ENCODE measurements at regions not wholly inside any gene's neighbourhood (a gene's known extent, or its start where the extent isn't known, plus 50 kb on each side); places are given as distances from the start of the nearest gene placed in this dataset.

DNA sequence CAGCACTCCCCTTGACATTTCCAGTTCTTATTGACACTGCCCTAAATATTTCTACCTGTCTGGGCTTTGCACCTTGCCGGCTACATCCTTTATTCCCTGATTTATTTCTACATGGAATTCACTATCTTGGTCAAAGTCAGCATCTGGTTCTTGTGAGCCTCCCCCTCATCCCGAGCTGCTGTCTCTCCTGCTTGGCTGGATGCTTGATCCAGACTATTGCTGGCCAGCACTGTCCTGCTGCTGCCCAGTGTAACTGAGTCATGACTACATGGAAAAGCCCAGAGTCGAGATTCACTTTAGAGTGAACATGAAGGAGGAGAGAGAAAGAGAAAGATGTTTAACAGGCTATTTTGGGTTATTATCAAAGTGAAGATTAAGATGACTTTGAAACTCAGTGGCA lies 142.2 kb downstream of the OPN5 start:
- no peak for DNase-seq

DNA sequence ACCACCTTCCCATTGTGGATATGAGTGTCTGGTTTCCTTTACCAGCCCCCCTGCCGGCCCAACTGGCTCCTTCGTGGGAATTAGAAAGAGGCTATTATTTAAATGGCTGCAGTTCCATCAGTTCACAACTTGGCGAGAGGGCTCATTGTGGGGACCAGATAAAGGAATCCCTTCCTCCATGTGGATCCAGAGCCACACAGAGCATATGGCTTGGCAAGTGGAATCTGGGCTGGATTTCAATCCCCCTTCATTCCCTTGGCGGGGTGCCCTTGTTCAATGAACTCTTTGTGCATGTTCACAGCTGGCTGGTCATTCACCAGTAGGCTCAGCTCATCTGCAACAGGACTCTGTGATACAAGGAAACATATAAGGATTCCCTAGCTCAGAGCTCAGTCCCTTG lies 140.6 kb downstream of the OPN5 start:
- no peak for DNase-seq

DNA sequence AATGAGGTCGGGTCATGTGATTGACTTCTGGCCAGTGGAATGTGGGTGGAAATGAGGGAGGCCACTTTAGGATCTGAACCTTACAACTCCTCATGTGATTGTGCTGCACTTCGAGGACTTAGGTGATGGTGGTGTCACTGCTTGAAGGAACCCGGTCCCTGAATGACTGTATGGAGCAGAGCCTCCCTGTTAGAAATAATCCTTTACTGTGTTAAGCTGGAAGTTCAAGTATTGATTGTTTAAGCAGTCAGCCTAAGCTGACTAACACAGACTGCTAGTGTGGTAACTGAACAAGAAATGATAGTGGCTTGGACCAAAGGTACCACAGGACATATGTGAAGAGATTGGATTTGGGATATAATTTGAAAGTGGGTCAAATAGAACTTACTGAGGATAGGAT lies 138.0 kb downstream of the OPN5 start:
- DNase-seq, result no peak

- no peak for DNase-seq
Measured at GRCh38 chr6:47917811-47918210, 136.0 kb downstream of the OPN5 start.

GRCh38 chr6:47917202-47917601 lies 135.4 kb downstream of the OPN5 start:
- no peak for DNase-seq

DNA sequence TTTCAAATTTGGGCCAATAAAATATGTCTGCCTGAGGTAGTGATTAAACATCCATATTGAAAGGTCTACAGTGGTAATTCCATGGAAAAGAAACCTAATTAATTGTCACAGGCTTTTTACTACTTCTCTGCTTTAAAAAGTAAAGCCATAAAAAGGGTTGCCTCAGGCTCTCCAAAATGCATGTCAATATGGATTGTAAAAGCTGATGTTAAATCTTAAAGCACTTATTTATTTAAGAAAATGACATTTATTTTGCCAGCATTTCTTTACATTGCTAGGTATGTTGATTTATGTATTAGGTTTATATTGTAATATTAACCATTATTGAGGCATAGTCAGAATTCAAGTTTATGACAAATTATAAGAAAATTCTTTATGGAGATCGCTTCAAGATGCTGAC lies 133.2 kb downstream of the OPN5 start:
- no peak for DNase-seq

GRCh38 chr6:47908271-47908670 lies 126.4 kb downstream of the OPN5 start:
- DNase-seq, result no peak

- DNase-seq, result no peak
Measured at GRCh38 chr6:47905717-47906116, 123.9 kb downstream of the OPN5 start.

DNA sequence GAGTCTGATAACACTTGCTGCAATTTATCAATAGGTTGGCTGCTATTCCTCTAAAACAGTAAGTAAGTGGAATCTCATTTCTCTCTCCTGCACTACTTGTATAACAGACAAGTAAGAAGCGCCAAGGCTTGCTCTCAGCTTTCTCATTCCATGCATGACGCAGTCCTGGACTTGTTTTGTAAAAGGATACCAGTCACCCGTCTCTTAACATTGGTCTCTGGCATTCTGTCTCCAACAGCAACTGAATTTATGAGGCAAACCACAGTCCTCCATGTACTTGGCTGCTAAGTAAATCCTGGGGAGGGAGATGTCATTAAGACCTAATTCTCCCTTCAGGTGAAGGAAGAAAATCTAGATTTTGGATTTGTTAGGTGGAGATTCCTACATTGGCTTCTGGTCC lies 115.4 kb downstream of the OPN5 start:
- no peak for DNase-seq

- no peak for DNase-seq
Measured at GRCh38 chr6:47890326-47890875, 108.6 kb downstream of the OPN5 start.

DNA sequence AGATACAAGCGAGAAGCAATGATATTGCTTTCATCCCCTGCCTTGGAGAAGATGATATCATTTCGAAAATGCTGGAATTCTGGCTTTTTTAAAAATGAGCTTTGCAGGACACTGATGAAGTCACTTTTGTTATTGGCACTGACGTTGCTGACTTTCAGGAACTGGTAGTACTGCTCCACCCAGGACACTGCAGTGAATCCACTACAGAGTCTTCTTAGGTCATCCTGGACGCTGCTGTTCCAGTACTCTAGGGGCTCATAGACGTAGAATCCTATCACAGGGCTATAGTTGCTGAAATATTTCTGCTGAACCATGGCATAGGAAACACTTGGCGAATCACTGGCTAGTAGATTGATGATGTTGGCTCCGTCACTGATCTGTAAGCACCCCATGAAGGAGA lies 97.2 kb downstream of the OPN5 start:
- DNase-seq, result no peak

Measured in activated CD4-positive, alpha-beta T cell treated with anti-CD3 and anti-CD28 coated beads, Interleukin-10, Interleukin-2, amounts not matched to agents 100 ng/mL and 50 ng/mL, durations not matched to agents 16 hours and 8 hours (primary cell).